SK-N-SH (cell line): ENCODE measurements at regions not wholly inside any gene's neighbourhood (a gene's known extent, or its start where the extent isn't known, plus 50 kb on each side); places are given as distances from the start of the nearest gene placed in this dataset.

Experiments used
- CTCF ChIA-PET: fragments of 300-600, 350-600 bp; formaldehyde crosslinking; extraction: SDS; loops from one replicate; lab custom pipeline; 2021; lab: Yijun Ruan, JAX
- POLR2A ChIA-PET: fragments of 350-600 bp; sonication (Branson Sonifier 250); formaldehyde crosslinking; extraction: SDS; loops from one replicate; lab custom pipeline; 2020; ENCODE audit warnings: antibody characterized with exemption, inconsistent platforms; lab: Yijun Ruan, JAX
- DNase-seq: peaks from one replicate; pipeline ENCODE4 v3.0.0; 2012
- H2AFZ ChIP-seq: fragments of 200-600 bp; sonication (generic); 2 replicates; pipeline ENCODE4 v1.8.1; 2016; ENCODE audit warnings: antibody characterized with exemption, mild to moderate bottlenecking, low read depth
- H3F3A ChIP-seq: fragments of 200-600 bp; sonication (generic); replicated peaks from 2 replicates; pipeline ENCODE3; 2016; ENCODE audit warnings: antibody characterized with exemption, mild to moderate bottlenecking; ENCODE audit not compliant: insufficient read depth
- H3K27ac ChIP-seq, 2 experiments: fragments of 200-500 bp in 1 of 2; fragments of 200-600 bp in 1 of 2; sonication (Bioruptor generic) in 1 of 2; sonication (generic), shearing (Covaris generic) in 1 of 2; 2 replicates each; pipeline versions ENCODE4 v1.5.1 to v1.6.1; 2014 to 2016; ENCODE audit warnings: low read depth in 2 of 2, inconsistent platforms in 1 of 2, low read length in 1 of 2, mild to moderate bottlenecking in 1 of 2, mixed read lengths in 1 of 2
- H3K27me3 ChIP-seq: fragments of 200-600 bp; sonication (generic), shearing (Covaris generic); 2 replicates; pipeline ENCODE4 v1.6.1; 2016; ENCODE audit warnings: mixed run types; ENCODE audit not compliant: insufficient read depth
- H3K36me3 ChIP-seq, 2 experiments: fragments of 200-500 bp in 1 of 2; fragments of 200-600 bp in 1 of 2; sonication (Bioruptor generic) in 1 of 2; sonication (generic) in 1 of 2; replicated peaks in 1 of 2; 2 replicates each; pipeline versions ENCODE3 to v1.5.1; 2014 to 2016; ENCODE audit warnings: low read length in 1 of 2, mild to moderate bottlenecking in 1 of 2; ENCODE audit not compliant: insufficient read depth in 2 of 2, control insufficient read depth in 1 of 2
- H3K4me1 ChIP-seq, 2 experiments: fragments of 200-500 bp in 1 of 2; fragments of 200-600 bp in 1 of 2; sonication (Bioruptor generic) in 1 of 2; sonication (generic), shearing (Covaris generic) in 1 of 2; 2 replicates each; pipeline versions ENCODE4 v1.5.1 to v1.6.1; 2014 to 2016; ENCODE audit warnings: low read depth in 1 of 2, low read length in 1 of 2, mixed run types in 1 of 2; ENCODE audit not compliant: insufficient read depth in 2 of 2, control insufficient read depth in 1 of 2
- H3K4me2 ChIP-seq: fragments of 200-600 bp; sonication (generic), shearing (Covaris generic); 2 replicates; pipeline ENCODE4 v1.6.1; 2017; ENCODE audit warnings: mixed run types
- H3K4me3 ChIP-seq, 2 experiments: fragments of 200-500 bp in 1 of 2; fragments of 200-600 bp in 1 of 2; sonication (Bioruptor generic) in 1 of 2; sonication (generic), shearing (Covaris generic) in 1 of 2; 2 replicates each; pipeline versions ENCODE4 v1.5.1 to v1.8.1; 2014 to 2016; ENCODE audit warnings: low read depth in 2 of 2, inconsistent platforms in 1 of 2, low read length in 1 of 2, mild to moderate bottlenecking in 1 of 2, mixed read lengths in 1 of 2, moderate library complexity in 1 of 2
- H3K79me2 ChIP-seq: fragments of 200-600 bp; sonication (generic); 2 replicates; pipeline ENCODE4 v1.8.1; 2017; ENCODE audit warnings: mild to moderate bottlenecking; ENCODE audit not compliant: insufficient read depth
- H3K9ac ChIP-seq: fragments of 200-600 bp; sonication (generic); 2 replicates; pipeline ENCODE4 v1.6.1; 2017; ENCODE audit warnings: mixed run types
- H3K9me2 ChIP-seq: fragments of 200-600 bp; sonication (generic); 2 replicates; pipeline ENCODE4 v1.6.1; 2017; ENCODE audit warnings: mixed run types
- H3K9me3 ChIP-seq: fragments of 200-600 bp; sonication (generic); 2 replicates; pipeline ENCODE4 v1.6.1; 2017; ENCODE audit warnings: mixed run types, mild to moderate bottlenecking, moderate library complexity
- H4K20me1 ChIP-seq: fragments of 200-600 bp; sonication (generic); 2 replicates; pipeline ENCODE4 v1.6.1; 2017; ENCODE audit warnings: mild to moderate bottlenecking, mixed run types; ENCODE audit not compliant: insufficient read depth
- CHD2 ChIP-seq: fragments of 150-350 bp; IDR thresholded peaks from 2 replicates; pipeline ENCODE4 v1.6.1; 2018; ENCODE audit warnings: low read length; ENCODE audit not compliant: partially characterized antibody
- EP300 ChIP-seq, 2 experiments: IDR thresholded peaks; 2 replicates each; pipeline versions ENCODE4 v1.4.0 to v1.6.1; 2012; ENCODE audit warnings: borderline replicate concordance in 1 of 2, low read depth in 1 of 2, low read length in 1 of 2
- EZH2phosphoT487 ChIP-seq: fragments of 200-600 bp; sonication (generic); IDR thresholded peaks from 2 replicates; pipeline ENCODE4 v1.6.1; 2017; ENCODE audit warnings: low read depth, mixed run types, mild to moderate bottlenecking, antibody characterized with exemption, moderate library complexity, borderline replicate concordance
- FOSL2 ChIP-seq: IDR thresholded peaks from 2 replicates; pipeline ENCODE4 v1.4.0; 2012; ENCODE audit warnings: low read depth, mild to moderate bottlenecking, moderate library complexity, borderline replicate concordance
- FOXJ3 ChIP-seq: sonication (generic); formaldehyde crosslinking; IDR thresholded peaks from 2 replicates; pipeline ENCODE4 v1.5.1; 2020; ENCODE audit warnings: mild to moderate bottlenecking, missing genetic modification reagents
- FOXM1 ChIP-seq: IDR thresholded peaks from 2 replicates; pipeline ENCODE4 v1.4.0; 2012; ENCODE audit warnings: low read depth, mild to moderate bottlenecking
- GATA2 ChIP-seq: sonication (generic); formaldehyde crosslinking; IDR thresholded peaks from 2 replicates; pipeline ENCODE4 v1.5.0; 2020; ENCODE audit warnings: mild to moderate bottlenecking, missing genetic modification reagents
- JUND ChIP-seq: IDR thresholded peaks from 2 replicates; pipeline ENCODE4 v1.4.0; 2012
- MEF2A ChIP-seq: IDR thresholded peaks from 2 replicates; pipeline ENCODE4 v1.4.0; 2012; ENCODE audit warnings: low read depth, borderline replicate concordance
- RAD21 ChIP-seq: IDR thresholded peaks from 2 replicates; pipeline ENCODE4 v1.6.1; 2012; ENCODE audit warnings: mild to moderate bottlenecking, low read length
- RFX5 ChIP-seq: IDR thresholded peaks from 2 replicates; pipeline ENCODE4 v1.6.1; 2012; ENCODE audit warnings: mild to moderate bottlenecking, improper control_type of control experiment, low read length
- RXRA ChIP-seq: IDR thresholded peaks from 2 replicates; pipeline ENCODE4 v1.4.0; 2012; ENCODE audit warnings: low read depth, mild to moderate bottlenecking, borderline replicate concordance
- SIN3A ChIP-seq: IDR thresholded peaks from 2 replicates; pipeline ENCODE4 v1.6.1; 2012; ENCODE audit warnings: low read depth, mild to moderate bottlenecking, low read length, moderate library complexity, borderline replicate concordance
- SMC3 ChIP-seq: IDR thresholded peaks from 2 replicates; pipeline ENCODE4 v1.6.1; 2012; ENCODE audit warnings: low read depth, low read length, improper control_type of control experiment
- TAF1 ChIP-seq: IDR thresholded peaks from 2 replicates; pipeline ENCODE4 v1.6.1; 2012; ENCODE audit warnings: low read depth, mild to moderate bottlenecking, low read length, moderate library complexity, borderline replicate concordance
- TCF12 ChIP-seq: IDR thresholded peaks from 2 replicates; pipeline ENCODE4 v1.4.0; 2012
- USF2 ChIP-seq: fragments of 150-350 bp; IDR thresholded peaks from 2 replicates; pipeline ENCODE4 v1.6.1; 2017; ENCODE audit warnings: antibody characterized with exemption, low read length, low read depth, borderline replicate concordance
- WGBS: methylation state at CpG from one replicate; pipeline ENCODE4 v1.1.6; 2017; ENCODE audit warnings: low lambda C conversion rate; 5-methylcytosine and 5-hydroxymethylcytosine counted together
- TF ChIP-seq, protein P1 (sequence below): fragments of 150-350 bp; IDR thresholded peaks from 2 replicates; pipeline ENCODE4 v1.6.1; 2016; ENCODE audit warnings: mild to moderate bottlenecking, low read depth, low read length
- TF ChIP-seq, protein P2 (sequence below): IDR thresholded peaks from 2 replicates; pipeline ENCODE4 v1.4.0; 2012; ENCODE audit warnings: low read depth, borderline replicate concordance
- TF ChIP-seq, protein P3 (sequence below): fragments of 200-600 bp; sonication (generic); IDR thresholded peaks from 2 replicates; pipeline ENCODE4 v1.6.1; 2017; ENCODE audit warnings: antibody characterized with exemption, mild to moderate bottlenecking, moderate library complexity
- TF ChIP-seq, protein P4 (sequence below): IDR thresholded peaks from 2 replicates; pipeline ENCODE4 v1.4.0; 2012; ENCODE audit warnings: low read depth, borderline replicate concordance

GRCh38 chr21:32137931-32138330 lies 140.9 kb downstream of the MIS18A start:
- no peak for TF ChIP-seq RXRA
- TF ChIP-seq FOXM1 = no peak
- no peak for TF ChIP-seq RFX5
- TF ChIP-seq, protein P1, sequence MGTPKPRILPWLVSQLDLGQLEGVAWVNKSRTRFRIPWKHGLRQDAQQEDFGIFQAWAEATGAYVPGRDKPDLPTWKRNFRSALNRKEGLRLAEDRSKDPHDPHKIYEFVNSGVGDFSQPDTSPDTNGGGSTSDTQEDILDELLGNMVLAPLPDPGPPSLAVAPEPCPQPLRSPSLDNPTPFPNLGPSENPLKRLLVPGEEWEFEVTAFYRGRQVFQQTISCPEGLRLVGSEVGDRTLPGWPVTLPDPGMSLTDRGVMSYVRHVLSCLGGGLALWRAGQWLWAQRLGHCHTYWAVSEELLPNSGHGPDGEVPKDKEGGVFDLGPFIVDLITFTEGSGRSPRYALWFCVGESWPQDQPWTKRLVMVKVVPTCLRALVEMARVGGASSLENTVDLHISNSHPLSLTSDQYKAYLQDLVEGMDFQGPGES = no peak
- TF ChIP-seq, protein P2, sequence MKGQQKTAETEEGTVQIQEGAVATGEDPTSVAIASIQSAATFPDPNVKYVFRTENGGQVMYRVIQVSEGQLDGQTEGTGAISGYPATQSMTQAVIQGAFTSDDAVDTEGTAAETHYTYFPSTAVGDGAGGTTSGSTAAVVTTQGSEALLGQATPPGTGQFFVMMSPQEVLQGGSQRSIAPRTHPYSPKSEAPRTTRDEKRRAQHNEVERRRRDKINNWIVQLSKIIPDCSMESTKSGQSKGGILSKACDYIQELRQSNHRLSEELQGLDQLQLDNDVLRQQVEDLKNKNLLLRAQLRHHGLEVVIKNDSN = no peak
- no peak for TF ChIP-seq USF2
- no peak for TF ChIP-seq EZH2phosphoT487
- no peak for TF ChIP-seq FOXJ3 (CRISPR knock-in tag)
- TF ChIP-seq GATA2 = no peak
- no peak for TF ChIP-seq JUND
- Histone ChIP-seq H3K9me3 (no peaks in the 10 kb centered on the region), H4K20me1 (no peaks in the 10 kb centered on the region), H3K4me1 (peaks cover 0 to 24% of the 10 kb centered on the region in 2 experiments; a peak in 1 of 4 replicates), H3K4me3 (no peak overlapping the region), H3K27me3 (no peaks in the 10 kb centered on the region), H3K9ac (no peak overlapping the region), H3K27ac (no peak overlapping the region), H3K79me2 (no peaks in the 10 kb centered on the region), H3K4me2 (no peak overlapping the region), H3K36me3 (no peaks in the 10 kb centered on the region), H2AFZ (no peak overlapping the region), H3K9me2 (no peaks in the 10 kb centered on the region), H3F3A (no peaks in the 10 kb centered on the region)
- DNase-seq = no peak
- WGBS = 57% methylated on average over 9 of the region's 9 CpGs
- ChIA-PET CTCF (no interaction called here), POLR2A (no interaction called here)

- peaks cover 0 to 19% of the 10 kb centered on the region in 2 experiments; a peak in 1 of 4 replicates for H3K4me1 ChIP-seq
- CTCF ChIA-PET = no interaction called here
- no peaks in the 10 kb centered on the region for H3K9me3 ChIP-seq
- H4K20me1 ChIP-seq = no peaks in the 10 kb centered on the region
- WGBS = 48% methylated on average over 2 of the region's 2 CpGs
- H3F3A ChIP-seq = no peaks in the 10 kb centered on the region
- POLR2A ChIA-PET = no interaction called here
- H3K36me3 ChIP-seq = no peaks in the 10 kb centered on the region
- no peaks in the 10 kb centered on the region for H3K9me2 ChIP-seq
- no peak overlapping the region for H3K27ac ChIP-seq
- no peak overlapping the region for H3K9ac ChIP-seq
- no peak overlapping the region for H2AFZ ChIP-seq
- no peaks in the 10 kb centered on the region for H3K79me2 ChIP-seq
- H3K4me3 ChIP-seq = no peak overlapping the region
- H3K27me3 ChIP-seq = no peaks in the 10 kb centered on the region
- DNase-seq = no peak
- H3K4me2 ChIP-seq = no peak overlapping the region
- no peak for TF ChIP-seq USF2
- TF ChIP-seq MEF2A = no peak
- no peak for TF ChIP-seq TCF12
- TF ChIP-seq EP300 (IDR thresholded peaks at IDR 0.05; ENCODE audit: borderline replicate concordance in 1 of 2, low read depth in 1 of 2, low read length in 1 of 2) = no peak
- no peak for TF ChIP-seq SIN3A
- TF ChIP-seq, protein P3, sequence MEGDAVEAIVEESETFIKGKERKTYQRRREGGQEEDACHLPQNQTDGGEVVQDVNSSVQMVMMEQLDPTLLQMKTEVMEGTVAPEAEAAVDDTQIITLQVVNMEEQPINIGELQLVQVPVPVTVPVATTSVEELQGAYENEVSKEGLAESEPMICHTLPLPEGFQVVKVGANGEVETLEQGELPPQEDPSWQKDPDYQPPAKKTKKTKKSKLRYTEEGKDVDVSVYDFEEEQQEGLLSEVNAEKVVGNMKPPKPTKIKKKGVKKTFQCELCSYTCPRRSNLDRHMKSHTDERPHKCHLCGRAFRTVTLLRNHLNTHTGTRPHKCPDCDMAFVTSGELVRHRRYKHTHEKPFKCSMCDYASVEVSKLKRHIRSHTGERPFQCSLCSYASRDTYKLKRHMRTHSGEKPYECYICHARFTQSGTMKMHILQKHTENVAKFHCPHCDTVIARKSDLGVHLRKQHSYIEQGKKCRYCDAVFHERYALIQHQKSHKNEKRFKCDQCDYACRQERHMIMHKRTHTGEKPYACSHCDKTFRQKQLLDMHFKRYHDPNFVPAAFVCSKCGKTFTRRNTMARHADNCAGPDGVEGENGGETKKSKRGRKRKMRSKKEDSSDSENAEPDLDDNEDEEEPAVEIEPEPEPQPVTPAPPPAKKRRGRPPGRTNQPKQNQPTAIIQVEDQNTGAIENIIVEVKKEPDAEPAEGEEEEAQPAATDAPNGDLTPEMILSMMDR = no peak
- TF ChIP-seq RFX5 = no peak
- TF ChIP-seq TAF1 = no peak
- no peak for TF ChIP-seq FOXJ3 (CRISPR knock-in tag)
- TF ChIP-seq JUND = no peak
- no peak for TF ChIP-seq CHD2
- no peak for TF ChIP-seq SMC3
- TF ChIP-seq RAD21 = no peak
- no peak for TF ChIP-seq FOSL2
- TF ChIP-seq, protein P4, sequence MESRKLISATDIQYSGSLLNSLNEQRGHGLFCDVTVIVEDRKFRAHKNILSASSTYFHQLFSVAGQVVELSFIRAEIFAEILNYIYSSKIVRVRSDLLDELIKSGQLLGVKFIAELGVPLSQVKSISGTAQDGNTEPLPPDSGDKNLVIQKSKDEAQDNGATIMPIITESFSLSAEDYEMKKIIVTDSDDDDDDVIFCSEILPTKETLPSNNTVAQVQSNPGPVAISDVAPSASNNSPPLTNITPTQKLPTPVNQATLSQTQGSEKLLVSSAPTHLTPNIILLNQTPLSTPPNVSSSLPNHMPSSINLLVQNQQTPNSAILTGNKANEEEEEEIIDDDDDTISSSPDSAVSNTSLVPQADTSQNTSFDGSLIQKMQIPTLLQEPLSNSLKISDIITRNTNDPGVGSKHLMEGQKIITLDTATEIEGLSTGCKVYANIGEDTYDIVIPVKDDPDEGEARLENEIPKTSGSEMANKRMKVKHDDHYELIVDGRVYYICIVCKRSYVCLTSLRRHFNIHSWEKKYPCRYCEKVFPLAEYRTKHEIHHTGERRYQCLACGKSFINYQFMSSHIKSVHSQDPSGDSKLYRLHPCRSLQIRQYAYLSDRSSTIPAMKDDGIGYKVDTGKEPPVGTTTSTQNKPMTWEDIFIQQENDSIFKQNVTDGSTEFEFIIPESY = no peak
- no peak for TF ChIP-seq GATA2
These were observed 141.6 kb downstream of the MIS18A start for GRCh38 chr21:32137266-32137665.
